Activated naive CD4-positive, alpha-beta T cell treated with anti-CD3 and anti-CD28 coated beads for 36 hours (primary cell): ENCODE measurements at regions not wholly inside any gene's neighbourhood (a gene's known extent, or its start where the extent isn't known, plus 50 kb on each side); places are given as distances from the start of the nearest gene placed in this dataset.
"Not testable (repeated sequence)": the region's sequence is repeated elsewhere in the genome, so short reads cannot be mapped to it uniquely, and the experiment has no call there.

Experiments
- CTCF ChIA-PET: fragments of 350-600 bp; sonication (Branson Sonifier 250); formaldehyde crosslinking; loops from one replicate; lab custom pipeline; 2021; ENCODE audit warnings: antibody characterized with exemption; lab: Charles Lee
- DNase-seq: peaks from one replicate; pipeline ENCODE4 v3.0.0-alpha.2; 2020
- H3K27ac Mint-ChIP-seq: one replicate; pipeline ENCODE4 v1.8.0; 2021; ENCODE audit warnings: mild to moderate bottlenecking, mixed read lengths
- H3K27me3 Mint-ChIP-seq: one replicate; pipeline ENCODE4 v1.8.0; 2021; ENCODE audit warnings: low read depth, mixed read lengths
- H3K36me3 Mint-ChIP-seq: one replicate; pipeline ENCODE4 v1.8.0; 2021; ENCODE audit warnings: low read depth, mixed read lengths
- H3K4me1 Mint-ChIP-seq: one replicate; pipeline ENCODE4 v1.8.0; 2021; ENCODE audit warnings: low read depth, mixed read lengths
- H3K4me3 Mint-ChIP-seq: one replicate; pipeline ENCODE4 v1.8.0; 2021; ENCODE audit warnings: mild to moderate bottlenecking, moderate library complexity, mixed read lengths
- H3K9me3 Mint-ChIP-seq: one replicate; pipeline ENCODE4 v1.8.0; 2021; ENCODE audit warnings: mixed read lengths
- intact Hi-C: fragments of 100-400 bp; cut with micrococcal nuclease; formaldehyde crosslinking; loops from one replicate; pipeline ENCODE4 v1.15.1; 2023

GRCh38 chr5:135776457-135776856 lies 58.0 kb upstream of the SLC25A48 start:
- peaks cover 3% of the 10 kb centered on the region for H3K27me3 Mint-ChIP-seq
- no peak overlapping the region for H3K27ac Mint-ChIP-seq
- intact Hi-C loops, result no loop called here
- H3K4me1 Mint-ChIP-seq, result no peaks in the 10 kb centered on the region
- H3K4me3 Mint-ChIP-seq, result no peak overlapping the region
- no peak for DNase-seq
- CTCF ChIA-PET, result no interaction called here
- no peaks in the 10 kb centered on the region for H3K9me3 Mint-ChIP-seq
- no peaks in the 10 kb centered on the region for H3K36me3 Mint-ChIP-seq

- CTCF ChIA-PET, result no interaction called here
Measured at GRCh38 chr5:135761746-135762145, 72.7 kb upstream of the SLC25A48 start.

GRCh38 chr5:135759149-135759784 lies 75.2 kb upstream of the SLC25A48 start:
- Mint-ChIP-seq H3K27me3 (peaks cover 2% of the 10 kb centered on the region), H3K27ac (no peak overlapping the region), H3K36me3 (no peaks in the 10 kb centered on the region), H3K4me1 (no peaks in the 10 kb centered on the region), H3K4me3 (no peak overlapping the region), H3K9me3 (no peaks in the 10 kb centered on the region)
- intact Hi-C loops, result loop anchor here (5.0 to 10.0 kb wide), 2 partner anchors 43 to 194 kb away; no protein-coding TSS in a partner anchor
- no peak for DNase-seq
- CTCF ChIA-PET, result no interaction called here

More at GRCh38 chr5:135761746-135762145, 72.7 kb upstream of the SLC25A48 start:
- Mint-ChIP-seq H3K27ac (no peak overlapping the region), H3K9me3 (peaks cover 8% of the 10 kb centered on the region), H3K4me1 (no peaks in the 10 kb centered on the region), H3K4me3 (no peak overlapping the region), H3K36me3 (no peaks in the 10 kb centered on the region), H3K27me3 (peaks cover 2% of the 10 kb centered on the region)
- no peak for DNase-seq
- intact Hi-C loops, result no loop called here

GRCh38 chr5:135753990-135754389 lies 80.5 kb upstream of the SLC25A48 start:
- Mint-ChIP-seq H3K27ac (no peak overlapping the region), H3K36me3 (no peaks in the 10 kb centered on the region), H3K27me3 (no peaks in the 10 kb centered on the region), H3K9me3 (no peaks in the 10 kb centered on the region), H3K4me1 (no peaks in the 10 kb centered on the region), H3K4me3 (no peak overlapping the region)
- CTCF ChIA-PET, result no interaction called here
- DNase-seq, result no peak
- intact Hi-C loops, result loop anchor here (10.0 kb wide), 1 partner anchor 189 kb away; no protein-coding TSS in a partner anchor

- Mint-ChIP-seq H3K36me3 (no peaks in the 10 kb centered on the region), H3K9me3 (peaks cover 8% of the 10 kb centered on the region), H3K4me3 (no peak overlapping the region), H3K27ac (no peak overlapping the region), H3K27me3 (peaks cover 2% of the 10 kb centered on the region), H3K4me1 (no peaks in the 10 kb centered on the region)
- intact Hi-C loops, result loop anchor here (10.0 kb wide), 1 partner anchor 186 kb away; no protein-coding TSS in a partner anchor
- CTCF ChIA-PET, result interaction anchor here (1.0 kb wide), 1 partner anchor 189 kb away, joined by 3 read pairs; no protein-coding TSS in a partner anchor
- DNase-seq, result no peak
Measured at GRCh38 chr5:135750506-135750905, 84.0 kb upstream of the SLC25A48 start.

GRCh38 chr5:135747824-135748223 lies 86.6 kb upstream of the SLC25A48 start:
- CTCF ChIA-PET, result no interaction called here
- H3K27me3 Mint-ChIP-seq, result peaks cover 2% of the 10 kb centered on the region
- DNase-seq, result no peak
- H3K9me3 Mint-ChIP-seq, result peaks cover 14% of the 10 kb centered on the region
- no peak overlapping the region for H3K4me3 Mint-ChIP-seq
- H3K4me1 Mint-ChIP-seq, result no peaks in the 10 kb centered on the region
- intact Hi-C loops, result no loop called here
- H3K36me3 Mint-ChIP-seq, result no peaks in the 10 kb centered on the region
- H3K27ac Mint-ChIP-seq, result no peak overlapping the region

- Mint-ChIP-seq H3K27ac (no peak overlapping the region), H3K9me3 (peaks cover 14% of the 10 kb centered on the region), H3K36me3 (no peaks in the 10 kb centered on the region), H3K4me3 (no peak overlapping the region), H3K4me1 (no peaks in the 10 kb centered on the region), H3K27me3 (peaks cover 2% of the 10 kb centered on the region)
- intact Hi-C loops, result no loop called here
- DNase-seq, result no peak
- CTCF ChIA-PET, result interaction anchor here (0.7 kb wide), 1 partner anchor 208 kb away, joined by 4 read pairs; no protein-coding TSS in a partner anchor
Measured at GRCh38 chr5:135745897-135746500, 88.5 kb upstream of the SLC25A48 start.

GRCh38 chr5:135743705-135744411 lies 90.6 kb upstream of the SLC25A48 start:
- no peaks in the 10 kb centered on the region for H3K4me1 Mint-ChIP-seq
- no peak for DNase-seq
- intact Hi-C loops, result no loop called here
- H3K36me3 Mint-ChIP-seq, result no peaks in the 10 kb centered on the region
- CTCF ChIA-PET, result no interaction called here
- no peak overlapping the region for H3K27ac Mint-ChIP-seq
- H3K9me3 Mint-ChIP-seq, result peaks cover 14% of the 10 kb centered on the region
- H3K27me3 Mint-ChIP-seq, result peaks cover 2% of the 10 kb centered on the region
- no peak overlapping the region for H3K4me3 Mint-ChIP-seq

GRCh38 chr5:135743181-135743580 lies 91.3 kb upstream of the SLC25A48 start:
- intact Hi-C loops, result no loop called here
- Mint-ChIP-seq H3K4me1 (no peaks in the 10 kb centered on the region), H3K36me3 (no peaks in the 10 kb centered on the region), H3K9me3 (peaks cover 14% of the 10 kb centered on the region), H3K27ac (no peak overlapping the region), H3K4me3 (no peak overlapping the region), H3K27me3 (peaks cover 2% of the 10 kb centered on the region)
- no peak for DNase-seq
- CTCF ChIA-PET, result no interaction called here

- H3K36me3 Mint-ChIP-seq, DNase-seq, H3K4me1 Mint-ChIP-seq, H3K27ac Mint-ChIP-seq, intact Hi-C loops, CTCF ChIA-PET, H3K27me3 Mint-ChIP-seq, H3K4me3 Mint-ChIP-seq: not testable (repeated sequence)
- H3K9me3 Mint-ChIP-seq, result peaks cover 14% of the 10 kb centered on the region
Measured at GRCh38 chr5:135742240-135742639, 92.2 kb upstream of the SLC25A48 start.

- Mint-ChIP-seq H3K27ac (no peak overlapping the region), H3K4me1 (no peaks in the 10 kb centered on the region), H3K27me3 (no peaks in the 10 kb centered on the region), H3K36me3 (no peaks in the 10 kb centered on the region), H3K4me3 (no peak overlapping the region), H3K9me3 (peaks cover 8% of the 10 kb centered on the region)
- DNase-seq, result no peak
- intact Hi-C loops, result no loop called here
- CTCF ChIA-PET, result interaction anchor here (1.0 to 1.4 kb wide), 2 partner anchors 81 to 283 kb away, joined by 3 read pairs; no protein-coding TSS in a partner anchor
Measured at GRCh38 chr5:135741040-135741439, 93.4 kb upstream of the SLC25A48 start.

GRCh38 chr5:135740475-135740874 lies 94.0 kb upstream of the SLC25A48 start:
- intact Hi-C loops, result no loop called here
- no peak for DNase-seq
- Mint-ChIP-seq H3K27ac (no peak overlapping the region), H3K4me3 (no peak overlapping the region), H3K4me1 (no peaks in the 10 kb centered on the region), H3K27me3 (no peaks in the 10 kb centered on the region), H3K36me3 (no peaks in the 10 kb centered on the region), H3K9me3 (peaks cover 6% of the 10 kb centered on the region)
- CTCF ChIA-PET, result interaction anchor here (1.0 to 1.4 kb wide), 2 partner anchors 80 to 283 kb away, joined by 3 read pairs; no protein-coding TSS in a partner anchor
